GM18873 (cell line): ENCODE measurements at regions not wholly inside any gene's neighbourhood (a gene's known extent, or its start where the extent isn't known, plus 50 kb on each side); places are given as distances from the start of the nearest gene placed in this dataset.

Experiments
- ATAC-seq: cut with Tn5 transposase; IDR thresholded peaks from one replicate; pipeline ENCODE4 v1.9.1; 2021; ENCODE audit warnings: mild to moderate bottlenecking, moderate library complexity, moderate number of reproducible peaks; ENCODE audit not compliant: unreplicated experiment, low FRiP score

DNA sequence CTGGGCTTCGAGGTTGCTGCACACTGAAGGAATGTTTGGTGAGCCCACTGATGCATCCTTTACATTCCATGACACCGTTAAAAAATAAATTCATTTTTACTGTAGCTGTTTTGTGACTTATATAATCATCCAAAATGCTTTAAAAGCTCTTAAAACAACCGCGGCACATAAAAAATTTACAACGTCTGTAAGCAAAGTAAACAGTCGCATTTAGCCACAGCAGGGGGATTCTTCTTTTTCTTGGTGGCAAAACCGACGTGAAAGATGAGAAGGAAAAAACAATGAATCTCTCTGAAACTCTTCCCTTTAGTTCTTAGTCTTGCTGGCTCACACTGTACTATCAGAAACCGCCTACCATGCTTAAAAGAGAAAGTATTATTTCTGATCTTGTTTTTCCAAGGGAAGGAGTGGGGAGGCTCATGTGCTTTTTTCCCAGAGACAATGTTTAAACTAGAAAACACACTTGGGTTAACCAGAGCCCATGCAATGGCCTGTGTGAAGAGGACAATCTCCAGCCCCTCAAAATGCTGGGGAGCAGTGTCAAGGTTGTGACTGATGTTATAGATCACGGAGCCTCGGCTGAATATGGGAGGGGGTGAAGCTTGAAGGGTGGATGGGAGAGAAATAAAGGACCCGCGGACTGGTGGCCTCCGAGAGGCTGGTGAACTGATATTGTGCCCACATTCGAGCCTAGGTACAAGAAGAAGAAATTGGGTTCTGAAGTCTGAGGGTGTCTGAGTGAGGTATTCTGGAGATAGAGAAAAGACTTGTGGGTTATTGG, 91.1 kb downstream of the IRF8 start:
- ATAC-seq, result no peak

DNA sequence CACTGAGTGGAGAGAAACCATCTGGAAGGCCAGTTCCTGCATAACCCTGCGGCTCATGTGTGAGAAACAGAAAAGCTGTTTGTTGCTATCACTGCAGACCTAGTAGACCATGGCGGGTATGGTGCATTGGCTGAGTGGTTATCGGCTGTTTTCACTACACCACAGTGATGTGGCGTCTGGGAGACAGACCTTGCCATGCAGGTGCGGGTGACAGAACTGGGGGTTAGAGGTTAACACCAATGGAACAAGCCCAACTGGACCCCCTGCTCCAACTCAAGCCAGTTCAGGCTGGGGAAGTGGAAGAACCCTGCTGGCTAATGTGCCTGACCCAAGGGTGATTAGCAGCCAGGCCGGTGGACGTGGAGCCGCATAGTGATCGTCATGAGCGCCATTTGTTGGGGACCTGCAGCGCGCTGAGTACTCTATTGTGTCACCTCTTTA, 91.9 kb downstream of the IRF8 start:
- ATAC-seq, result no peak

DNA sequence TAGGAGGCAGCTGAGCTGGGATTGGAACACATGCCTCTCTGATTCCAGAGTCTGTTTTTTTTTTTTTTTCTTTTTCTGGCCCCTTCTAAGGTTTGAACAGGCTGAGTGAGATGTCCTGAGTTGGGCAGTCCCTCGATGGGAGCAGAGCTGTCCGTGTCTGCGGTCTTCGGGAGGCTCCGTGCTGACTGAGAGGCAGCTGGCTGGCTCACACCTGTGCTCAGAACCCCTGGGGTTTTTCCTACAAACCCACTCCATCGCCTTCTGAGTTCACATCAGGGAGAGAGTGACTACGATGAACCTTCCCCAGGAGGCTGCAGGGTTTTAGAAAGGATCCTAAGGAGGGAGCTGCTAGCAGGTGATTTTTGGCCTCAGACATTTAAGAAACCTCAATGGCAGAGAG, 92.5 kb downstream of the IRF8 start:
- no peak for ATAC-seq

DNA sequence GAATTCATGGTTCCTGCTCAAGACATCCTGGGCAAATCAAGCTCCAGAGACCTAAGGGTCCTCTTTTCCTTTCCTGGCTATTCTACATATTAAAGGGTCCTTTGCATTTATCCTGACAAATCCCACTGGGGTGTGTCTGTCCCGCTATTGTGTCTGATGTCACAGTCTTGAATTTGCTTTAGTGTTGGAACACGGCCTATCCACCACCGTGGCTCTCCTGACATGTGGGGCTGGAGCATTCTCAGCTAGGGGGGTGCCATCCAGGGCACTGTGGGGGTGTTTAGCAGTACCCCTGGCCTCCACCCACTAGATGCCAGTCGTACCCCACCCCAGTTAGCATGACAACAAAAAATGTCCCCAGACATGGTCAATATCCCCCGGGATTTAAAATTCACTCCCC, 92.9 kb downstream of the IRF8 start:
- ATAC-seq, result no peak

DNA sequence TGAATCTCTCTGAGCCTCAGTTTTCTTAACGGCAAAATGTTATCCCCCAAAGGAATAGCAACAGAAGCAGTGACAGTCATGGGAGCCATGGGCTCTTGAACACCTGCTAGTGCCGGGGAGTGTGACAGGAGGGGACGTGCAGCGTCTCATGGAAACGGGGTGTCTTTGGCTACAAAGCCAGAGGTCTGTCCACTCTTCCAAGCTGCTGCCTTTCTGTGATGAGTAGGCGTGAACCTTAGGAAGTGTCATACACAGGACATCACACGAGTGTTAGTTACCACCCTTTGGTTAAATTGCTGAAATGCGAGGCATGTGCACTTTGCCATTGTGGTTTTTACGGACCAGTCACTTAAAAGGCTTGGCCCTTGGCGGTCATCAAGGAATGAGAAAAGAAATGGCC, 93.4 kb downstream of the IRF8 start:
- no peak for ATAC-seq

DNA sequence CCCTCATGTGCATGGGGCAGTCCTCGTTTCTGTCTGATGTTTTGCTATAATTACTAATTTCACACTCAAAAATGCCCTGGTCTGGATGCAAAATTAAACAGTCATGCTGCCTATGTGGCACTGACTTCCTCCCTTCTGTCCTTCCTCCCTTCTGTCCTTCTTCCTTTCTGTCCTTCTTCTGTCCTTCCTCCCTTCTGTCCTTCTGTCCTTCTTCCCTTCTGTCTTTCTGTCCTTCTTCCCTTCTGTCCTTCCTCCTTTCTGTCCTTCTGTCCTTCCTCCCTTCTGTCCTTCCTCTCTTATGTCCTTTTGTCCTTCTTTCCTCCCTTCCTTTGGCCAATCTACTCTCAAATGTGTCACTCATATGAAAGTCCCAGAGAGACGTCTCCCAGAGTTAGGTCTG, 93.8 kb downstream of the IRF8 start:
- no peak for ATAC-seq

DNA sequence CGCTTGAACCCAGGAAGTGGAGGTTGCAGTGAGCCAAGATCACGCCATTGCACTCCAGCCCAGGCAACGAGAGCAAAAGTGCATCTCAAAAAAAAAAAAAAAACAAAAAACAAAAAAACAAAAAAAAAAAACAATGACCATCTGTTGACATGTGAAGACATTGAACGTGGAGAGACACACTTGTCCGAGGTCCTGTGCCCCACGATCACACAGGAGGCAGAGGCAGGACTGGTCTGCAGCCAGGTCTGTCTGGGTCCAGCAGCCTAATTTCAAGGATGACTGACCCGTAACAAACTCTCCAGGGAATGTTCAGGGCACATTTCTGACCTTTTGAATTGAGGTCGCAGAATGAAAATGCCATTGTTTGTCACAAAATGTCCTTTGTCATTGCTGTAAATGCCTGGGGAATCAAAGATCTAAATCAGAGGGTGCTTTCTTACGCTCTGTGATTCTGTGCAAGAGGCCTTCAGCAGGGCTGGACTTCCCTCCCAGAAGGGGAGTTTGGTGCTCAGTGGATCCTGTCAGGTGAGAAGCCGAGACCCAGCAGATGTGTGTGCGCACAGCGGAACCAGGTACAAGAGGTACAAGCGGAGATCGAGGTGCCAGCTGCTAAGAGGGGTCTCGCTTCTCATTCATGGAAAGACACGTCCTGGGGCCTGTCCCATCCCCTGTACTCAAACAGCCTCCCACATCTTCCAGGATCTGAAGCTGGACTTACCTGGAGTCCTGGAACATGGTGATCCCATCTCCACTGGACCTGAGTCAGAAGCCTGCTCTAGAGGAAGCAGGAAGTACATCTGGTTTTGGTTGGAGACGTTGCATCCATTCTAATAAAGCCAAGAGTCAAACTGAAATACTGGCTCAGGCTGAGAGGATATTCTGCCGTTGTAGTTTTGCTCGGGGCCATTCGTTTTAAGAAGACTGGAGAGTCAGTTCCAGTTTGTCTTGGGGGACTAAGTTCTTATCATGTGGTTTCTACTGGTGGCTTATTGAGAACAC, 95.8 kb downstream of the IRF8 start:
- ATAC-seq, result no peak

DNA sequence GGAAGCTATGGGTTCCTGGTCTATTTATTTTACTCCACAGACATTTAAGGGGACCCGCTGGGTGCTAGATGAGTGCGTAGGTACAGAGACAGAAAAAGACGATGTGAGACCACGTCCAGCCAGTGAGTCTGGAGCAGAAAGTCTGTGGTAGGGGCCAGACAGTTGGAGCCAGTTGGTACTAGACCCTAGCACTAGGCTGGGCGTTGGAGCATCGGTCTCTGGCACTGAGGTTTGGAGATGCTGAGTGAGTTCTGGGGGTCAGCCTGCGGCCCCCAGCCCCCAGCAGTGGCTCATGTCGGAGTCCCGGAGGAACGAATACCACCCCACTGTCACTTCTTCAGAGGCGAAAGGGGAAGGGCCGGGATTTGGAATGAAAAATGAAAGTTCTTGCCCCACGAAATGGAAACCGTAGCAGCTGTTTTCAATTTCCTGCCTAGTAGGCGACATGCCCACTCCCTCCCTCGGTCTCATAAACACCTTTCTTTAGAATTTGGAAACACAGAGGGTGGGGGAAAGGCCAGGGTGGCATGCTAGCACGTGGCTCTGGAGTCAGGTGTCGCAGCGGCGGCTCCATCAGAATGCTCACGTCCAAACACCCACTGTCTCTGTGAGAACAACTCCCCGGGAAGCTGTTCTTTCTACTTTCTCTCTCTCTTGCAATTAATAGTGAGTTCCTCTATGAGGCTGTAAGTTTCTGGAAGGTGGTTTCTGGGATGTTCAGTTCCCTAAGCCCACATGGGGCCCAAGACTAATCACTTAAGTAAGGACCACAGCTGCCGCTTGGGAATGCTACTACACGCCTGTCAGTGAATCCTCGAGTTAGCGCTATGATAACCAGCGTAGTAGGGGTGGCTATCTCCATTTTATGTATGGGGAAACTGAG, 96.8 kb downstream of the IRF8 start:
- no peak for ATAC-seq

DNA sequence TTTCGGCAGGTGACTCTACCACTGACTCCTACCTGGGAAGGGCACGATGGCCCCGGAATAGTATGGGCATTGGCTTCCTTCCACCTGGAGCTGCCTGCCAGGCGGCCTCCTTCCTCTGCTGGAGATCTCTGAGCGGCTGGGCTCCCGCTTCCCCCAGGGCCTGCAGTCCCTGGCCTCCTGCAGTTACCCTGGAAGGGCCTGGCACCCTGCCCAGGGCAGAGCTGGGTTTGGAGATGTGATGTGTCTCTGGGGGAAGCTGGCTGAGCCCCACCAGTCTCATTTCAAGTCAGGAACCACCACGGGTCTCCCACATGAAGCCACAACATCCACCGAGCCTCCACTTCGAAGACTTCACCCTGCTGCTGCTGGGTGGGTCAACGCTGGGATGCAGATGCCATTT, 97.9 kb downstream of the IRF8 start:
- no peak for ATAC-seq

DNA sequence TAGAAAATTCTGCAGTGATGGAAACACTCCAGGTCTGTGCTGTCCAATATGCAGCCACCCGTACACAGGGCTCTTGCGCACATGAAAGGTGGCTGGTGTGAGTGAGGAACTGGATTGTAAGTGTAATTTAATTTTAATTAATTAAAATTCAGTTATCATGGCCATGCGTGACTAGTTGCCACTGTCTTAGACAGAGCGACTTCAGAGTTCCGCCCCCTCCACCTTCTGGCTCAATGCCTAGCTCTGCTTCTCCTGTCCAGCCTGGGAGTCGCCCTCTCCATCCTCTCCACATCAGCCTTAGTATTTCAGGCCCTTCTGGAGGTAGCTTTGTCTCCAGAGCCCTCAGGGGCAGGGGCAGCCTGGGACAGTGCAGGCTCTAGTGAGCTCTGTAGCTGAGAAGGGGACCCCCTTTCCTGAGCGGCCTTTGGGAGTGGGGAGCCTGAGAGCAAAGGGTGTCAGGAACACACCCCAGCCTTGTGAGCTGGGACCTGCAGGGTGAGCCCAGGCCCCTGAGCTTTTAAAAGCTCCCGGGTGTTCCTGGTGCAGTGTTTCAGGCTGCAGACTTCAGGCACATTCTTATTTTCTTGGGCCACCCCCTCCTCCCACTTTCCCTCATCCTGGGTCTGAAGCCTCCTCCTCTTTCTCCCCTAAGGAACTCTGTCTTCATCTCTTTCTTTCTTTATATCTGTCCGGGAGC, 99.4 kb downstream of the IRF8 start:
- no peak for ATAC-seq

DNA sequence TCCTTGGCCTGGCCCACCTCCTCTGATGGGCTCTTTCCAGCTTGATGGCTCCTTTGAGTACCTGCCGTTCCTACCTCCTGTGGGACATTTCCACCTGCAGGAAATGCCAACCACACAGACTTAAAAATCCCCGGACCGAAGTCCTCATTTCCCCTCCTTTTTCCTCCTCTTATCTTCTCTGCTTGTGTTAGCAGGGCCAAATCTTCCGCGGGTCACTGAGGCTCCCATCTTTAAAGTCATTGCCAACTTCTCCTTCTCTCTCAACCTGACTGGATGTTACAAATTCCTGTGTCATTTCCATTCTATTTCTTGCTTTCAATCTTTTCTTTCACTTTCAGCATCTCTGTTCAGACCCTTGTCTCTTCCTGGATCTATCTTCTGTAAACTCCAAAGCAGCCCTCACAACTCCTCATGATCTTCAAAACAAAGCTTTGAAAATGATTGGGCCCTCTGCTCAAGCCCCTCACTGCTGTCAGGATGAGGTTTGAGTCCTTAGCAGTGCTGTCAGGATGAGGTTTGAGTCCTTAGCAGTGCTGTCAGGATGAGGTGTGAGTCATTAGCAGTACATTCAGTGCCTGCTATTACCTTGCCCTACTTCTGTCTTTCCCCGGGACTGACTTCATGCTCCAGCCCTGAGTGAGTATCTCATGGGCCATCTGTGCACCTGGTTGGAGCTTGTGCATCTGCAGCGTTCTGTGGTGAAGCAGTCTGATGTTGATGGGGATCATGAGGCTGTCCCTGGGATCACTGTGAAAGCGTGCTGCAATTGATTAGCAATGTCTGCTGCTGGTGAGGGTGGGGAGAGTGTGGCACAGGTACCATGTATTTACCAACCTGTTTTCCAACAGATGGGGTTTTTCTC, 100.1 kb downstream of the IRF8 start:
- no peak for ATAC-seq

DNA sequence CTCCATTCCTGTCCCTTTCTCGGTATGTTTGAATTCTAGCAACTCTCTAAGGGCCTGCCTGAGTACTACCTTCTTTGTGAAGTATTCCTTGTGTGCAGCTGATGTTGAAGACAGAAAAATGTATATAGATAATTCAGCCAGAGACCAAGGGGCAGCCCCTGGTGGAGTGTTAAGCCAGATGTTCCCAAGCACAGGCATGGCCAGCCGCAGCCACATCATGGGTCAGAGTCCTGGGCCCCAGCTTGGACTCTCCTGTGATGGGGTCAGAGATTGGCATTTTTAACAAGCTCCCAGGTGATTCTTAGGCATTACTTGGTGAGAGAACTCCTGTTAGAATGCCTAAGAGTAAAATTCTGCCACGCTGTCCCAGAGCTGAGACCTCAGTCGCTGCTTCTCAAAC, 100.8 kb downstream of the IRF8 start:
- ATAC-seq, result no peak

DNA sequence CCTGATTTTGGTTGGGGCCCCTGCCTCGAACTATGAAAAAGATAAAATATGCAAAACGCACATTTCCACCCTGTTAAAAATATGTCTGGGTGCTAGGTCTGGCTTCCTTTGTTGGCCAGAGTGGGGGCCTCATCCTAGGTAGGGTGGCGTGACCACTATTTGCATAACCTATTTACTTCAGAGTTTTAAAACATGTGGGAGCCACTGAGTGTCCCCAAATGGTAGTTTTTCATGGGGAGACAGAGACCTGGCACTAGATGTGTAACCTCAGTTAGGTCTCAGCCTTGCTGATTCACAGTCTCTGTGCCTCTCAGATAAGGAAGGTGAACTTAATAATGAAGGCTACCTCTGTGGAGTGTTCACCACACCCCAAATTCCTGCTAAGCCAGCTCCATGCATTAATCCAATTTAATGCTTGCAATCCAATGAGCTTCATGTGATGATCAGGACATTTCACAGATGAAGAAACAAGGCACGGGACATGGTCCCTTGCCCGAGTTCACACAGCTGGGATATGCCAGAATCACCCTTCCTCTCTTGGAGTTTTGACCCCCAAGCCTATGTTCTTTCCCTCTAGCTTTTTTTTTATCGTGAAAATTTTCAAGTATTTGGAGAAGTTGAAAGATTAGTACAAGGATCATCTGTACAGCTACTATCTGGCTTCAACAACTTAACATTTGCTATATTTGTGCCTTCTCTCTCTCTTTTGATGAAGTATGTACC, 103.4 kb downstream of the IRF8 start:
- peak; percentile 36 for ATAC-seq

DNA sequence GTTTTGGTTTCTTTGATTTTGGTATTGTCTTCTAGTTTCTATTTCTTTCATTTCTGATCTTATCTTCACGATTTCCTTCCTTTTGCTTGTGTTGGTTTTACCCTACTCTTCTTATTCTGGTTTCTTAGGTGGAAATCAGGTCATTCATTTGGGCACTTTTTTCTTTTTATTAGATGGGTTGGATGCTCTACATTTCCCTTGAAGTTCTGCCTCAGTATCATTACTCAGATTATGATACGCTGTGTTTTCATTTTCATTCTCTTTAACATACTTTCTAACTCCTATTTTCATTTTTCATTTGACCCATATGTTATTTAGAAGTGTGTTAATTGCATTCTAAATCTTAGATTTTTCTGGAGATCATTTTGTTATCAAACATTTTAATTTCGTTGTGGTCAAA, 108.6 kb downstream of the IRF8 start:
- ATAC-seq, result no peak

DNA sequence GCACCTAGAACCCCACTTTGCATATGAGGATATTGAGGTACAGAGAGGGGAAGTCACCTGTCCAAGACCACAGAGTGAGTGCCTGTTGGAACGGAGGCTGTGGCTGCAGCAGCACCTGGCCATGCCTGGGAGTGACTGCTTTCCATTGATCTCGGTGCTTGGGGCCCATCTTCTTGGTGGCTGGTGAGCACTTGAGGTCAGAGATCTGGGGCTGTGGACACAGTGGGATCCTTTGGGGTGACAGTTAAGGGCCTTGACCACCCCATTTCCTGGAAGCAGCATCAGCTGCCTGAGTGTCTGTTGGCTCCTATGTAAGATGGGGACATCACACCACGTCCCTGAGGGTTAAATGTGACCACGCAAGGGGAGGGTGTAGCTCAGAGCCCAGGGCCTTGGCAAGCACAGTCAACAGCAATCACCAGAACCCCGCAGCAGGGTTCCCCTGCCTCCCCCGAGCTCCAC, 111.7 kb downstream of the IRF8 start:
- ATAC-seq, result no peak

DNA sequence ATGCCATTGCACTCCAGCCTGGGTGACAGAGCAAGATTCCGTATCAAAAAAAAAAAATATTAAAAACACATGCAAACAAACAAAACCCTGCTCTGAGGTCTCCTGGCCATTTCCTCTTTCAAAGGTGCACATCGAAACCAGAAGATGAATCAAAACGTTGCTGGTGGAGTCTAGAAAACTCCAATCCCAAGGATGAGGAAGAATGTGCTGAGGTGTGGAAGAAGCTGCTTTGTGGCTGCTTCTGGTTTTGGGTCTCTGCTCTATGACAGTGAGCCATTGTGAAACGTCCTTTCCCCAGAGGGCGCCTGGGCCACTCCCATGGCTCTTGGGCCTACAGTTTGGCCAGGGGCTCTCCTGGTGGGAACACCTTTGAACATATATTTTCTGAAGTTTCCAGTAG, 112.6 kb downstream of the IRF8 start:
- ATAC-seq, result no peak

DNA sequence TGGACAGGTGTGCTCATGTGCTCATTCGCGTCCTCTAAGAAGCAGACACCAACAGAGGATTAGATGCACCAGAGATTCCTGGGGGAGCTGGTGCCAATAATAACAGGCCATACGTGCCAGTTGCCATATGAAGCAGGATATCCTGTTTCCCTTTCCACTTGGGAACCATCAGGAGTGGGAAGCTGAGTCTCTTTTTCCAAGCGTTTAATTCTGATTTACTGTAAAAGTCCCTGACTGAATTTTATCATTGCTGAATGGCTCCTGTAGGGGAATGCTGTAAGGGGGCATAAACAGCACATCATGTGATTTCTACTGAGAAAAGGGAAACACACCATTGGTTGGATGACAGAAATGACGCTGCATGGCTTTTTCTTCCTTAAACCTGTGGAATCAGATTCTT, 113.3 kb downstream of the IRF8 start:
- ATAC-seq, result no peak

DNA sequence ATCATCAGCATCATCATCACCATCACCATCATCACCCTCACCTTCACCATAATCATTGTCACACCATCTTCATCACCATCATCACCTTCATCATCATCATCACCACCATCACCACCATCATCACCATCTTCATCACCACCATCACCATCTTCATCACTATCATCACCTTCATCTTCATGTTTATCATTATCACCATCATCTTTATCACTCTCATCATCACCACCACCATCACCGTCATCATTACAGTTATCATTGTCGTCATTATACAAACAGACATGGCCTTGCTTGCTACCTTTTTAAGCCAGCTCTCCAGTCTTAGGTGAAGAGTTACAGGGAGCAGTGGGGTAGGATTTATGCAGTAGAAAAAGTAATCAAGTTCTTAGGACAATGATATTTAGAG, 114.9 kb downstream of the IRF8 start:
- no peak for ATAC-seq
